Mesothelial cell of epicardium (in vitro differentiated cells): ENCODE measurements at regions not wholly inside any gene's neighbourhood (a gene's known extent, or its start where the extent isn't known, plus 50 kb on each side); places are given as distances from the start of the nearest gene placed in this dataset.
"Not testable (repeated sequence)": the region's sequence is repeated elsewhere in the genome, so short reads cannot be mapped to it uniquely, and the experiment has no call there.

Experiments used
- DNase-seq, 2 experiments: peaks; one replicate each; pipeline ENCODE4 v3.0.0; 2021; ENCODE audit warnings: low spot score in 2 of 2; ENCODE audit not compliant: unreplicated experiment in 2 of 2
- H3K27ac Mint-ChIP-seq: 2 replicates; pipeline ENCODE4 v1.8.0; 2021; ENCODE audit warnings: mixed read lengths
- H3K27me3 Mint-ChIP-seq: 2 replicates; pipeline ENCODE4 v1.8.0; 2021; ENCODE audit warnings: low read depth, mixed read lengths
- H3K36me3 Mint-ChIP-seq: 2 replicates; pipeline ENCODE4 v1.8.0; 2021; ENCODE audit warnings: mixed read lengths
- H3K4me1 Mint-ChIP-seq: 2 replicates; pipeline ENCODE4 v1.8.0; 2021; ENCODE audit warnings: mixed read lengths
- H3K4me3 Mint-ChIP-seq: 2 replicates; pipeline ENCODE4 v1.8.0; 2021; ENCODE audit warnings: mild to moderate bottlenecking, moderate library complexity, mixed read lengths
- H3K9me3 Mint-ChIP-seq: 2 replicates; pipeline ENCODE4 v1.8.0; 2021; ENCODE audit warnings: mixed read lengths
- CTCF ChIP-seq: fragments of 200-600 bp; sonication (generic); IDR thresholded peaks from one replicate; pipeline ENCODE4 v1.5.0; 2021; ENCODE audit warnings: antibody characterized with exemption; ENCODE audit not compliant: unreplicated experiment

DNA sequence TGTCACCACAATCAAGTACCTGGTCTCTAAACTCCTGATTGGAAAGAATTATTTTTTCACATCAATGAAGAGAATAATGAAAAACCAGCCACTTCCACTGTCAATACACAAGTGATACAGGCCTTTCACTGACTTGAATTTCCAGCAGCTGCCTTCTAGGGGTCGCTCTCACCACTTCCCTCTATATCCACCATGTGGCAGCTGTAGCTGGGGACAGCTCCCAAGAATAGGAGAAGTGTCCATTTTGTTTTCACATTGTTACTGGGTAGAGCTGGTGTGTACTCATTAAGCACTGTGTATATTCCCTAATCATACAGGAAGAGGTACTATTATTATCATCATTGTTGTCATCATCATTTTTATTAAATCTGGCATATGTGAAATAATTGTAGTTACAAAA is 438.4 kb upstream of the SPTLC3 start:
- H3K27ac Mint-ChIP-seq, result no peak overlapping the region
- H3K27me3 Mint-ChIP-seq, result peaks cover 2% of the 10 kb centered on the region
- no peaks in the 10 kb centered on the region for H3K36me3 Mint-ChIP-seq
- H3K4me3 Mint-ChIP-seq, result no peak overlapping the region
- no peaks in the 10 kb centered on the region for H3K9me3 Mint-ChIP-seq
- no peak for TF ChIP-seq CTCF
- no peak for DNase-seq
- peaks cover 21% of the 10 kb centered on the region for H3K4me1 Mint-ChIP-seq

DNA sequence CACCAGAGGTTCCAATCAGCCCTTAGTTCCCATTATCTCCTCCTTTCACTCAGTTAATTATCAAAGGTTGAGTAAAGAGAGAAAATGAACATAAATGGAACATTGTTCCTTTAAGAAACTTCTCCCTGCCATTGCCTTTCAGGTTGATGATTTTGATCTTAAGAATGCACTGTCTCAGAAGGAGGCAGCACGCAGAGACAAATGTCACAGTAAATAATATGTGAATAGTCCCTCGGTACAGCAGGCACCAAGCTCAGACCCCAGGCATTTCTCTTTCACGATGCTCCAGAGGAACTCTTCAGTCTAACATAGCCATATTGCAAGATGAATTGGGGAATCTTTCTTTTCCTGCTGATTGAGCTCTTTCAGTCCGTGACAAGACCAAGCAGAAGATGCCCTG is 435.3 kb upstream of the SPTLC3 start:
- H3K27me3 Mint-ChIP-seq, result peaks cover 1% of the 10 kb centered on the region
- H3K4me1 Mint-ChIP-seq, result peaks cover 21% of the 10 kb centered on the region
- no peak for DNase-seq
- H3K27ac Mint-ChIP-seq, result no peak overlapping the region
- TF ChIP-seq CTCF, result no peak
- no peaks in the 10 kb centered on the region for H3K9me3 Mint-ChIP-seq
- no peak overlapping the region for H3K4me3 Mint-ChIP-seq
- no peaks in the 10 kb centered on the region for H3K36me3 Mint-ChIP-seq

- Mint-ChIP-seq H3K4me3 (no peak overlapping the region), H3K36me3 (no peaks in the 10 kb centered on the region), H3K4me1 (peaks cover 16% of the 10 kb centered on the region), H3K9me3 (no peaks in the 10 kb centered on the region), H3K27ac (no peak overlapping the region), H3K27me3 (peaks cover 1% of the 10 kb centered on the region)
- no peak for TF ChIP-seq CTCF
- no peak for DNase-seq
Measured at GRCh38 chr20:12575352-12576095, 433.2 kb upstream of the SPTLC3 start.

DNA sequence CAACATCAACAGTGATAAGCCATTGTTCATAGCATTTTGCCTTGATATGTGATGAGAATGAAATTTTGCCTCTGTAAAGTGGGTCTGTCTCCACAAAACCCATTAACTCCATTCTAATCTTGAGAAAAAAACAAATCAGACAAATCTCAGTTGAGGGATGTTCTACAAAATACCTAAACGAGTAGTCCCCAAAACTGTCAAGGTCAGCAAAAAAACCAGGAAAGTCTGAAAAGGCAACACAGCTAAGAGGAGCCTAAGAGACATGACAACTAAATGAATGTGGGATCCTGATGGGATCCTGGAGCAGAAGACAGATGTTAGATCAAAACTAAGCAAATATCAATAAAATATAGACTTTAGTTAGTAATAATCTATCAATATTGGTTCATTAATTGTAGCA is 431.6 kb upstream of the SPTLC3 start:
- Mint-ChIP-seq H3K27ac (no peak overlapping the region), H3K27me3 (peaks cover 1% of the 10 kb centered on the region), H3K4me1 (peaks cover 21% of the 10 kb centered on the region), H3K4me3 (no peak overlapping the region), H3K9me3 (no peaks in the 10 kb centered on the region), H3K36me3 (no peaks in the 10 kb centered on the region)
- TF ChIP-seq CTCF, result no peak
- no peak for DNase-seq

DNA sequence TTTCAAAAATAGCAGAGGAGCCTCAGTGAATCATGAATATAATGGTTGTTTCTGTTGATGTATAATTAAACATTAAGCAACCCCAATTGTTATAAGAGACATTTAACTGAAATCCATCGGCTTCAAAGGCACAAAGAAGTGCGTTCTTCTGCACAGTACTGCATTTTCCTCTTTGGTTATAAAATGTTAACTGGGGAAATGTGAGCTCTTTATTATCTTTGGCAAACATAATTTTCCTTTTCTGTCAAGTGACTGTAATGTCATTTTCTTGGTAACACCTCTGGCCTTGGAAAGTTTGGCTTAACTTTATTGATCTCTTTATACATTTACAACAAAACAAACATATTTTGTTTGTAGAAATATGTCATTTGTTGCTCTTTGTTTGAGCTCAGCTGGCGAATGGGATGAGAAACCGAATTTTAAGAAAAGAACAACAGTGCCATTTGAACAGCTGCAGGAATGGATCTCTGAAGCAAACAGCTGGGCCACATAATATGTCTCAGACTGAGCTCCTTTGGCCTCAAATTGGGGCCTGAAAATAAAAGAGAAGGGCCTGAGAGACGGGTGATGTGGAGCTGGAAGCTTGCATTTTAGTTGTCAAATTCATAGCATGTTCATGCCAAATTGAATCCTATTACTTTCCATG is 427.0 kb upstream of the SPTLC3 start:
- peaks cover 1% of the 10 kb centered on the region for H3K27me3 Mint-ChIP-seq
- H3K9me3 Mint-ChIP-seq, result peaks cover 9% of the 10 kb centered on the region
- no peak overlapping the region for H3K27ac Mint-ChIP-seq
- H3K36me3 Mint-ChIP-seq, result no peaks in the 10 kb centered on the region
- H3K4me3 Mint-ChIP-seq, result no peak overlapping the region
- TF ChIP-seq CTCF, result no peak
- H3K4me1 Mint-ChIP-seq, result peaks cover 5% of the 10 kb centered on the region
- no peak for DNase-seq

GRCh38 chr20:12582710-12583109 is 426.1 kb upstream of the SPTLC3 start:
- H3K4me3 Mint-ChIP-seq, H3K27ac Mint-ChIP-seq, H3K27me3 Mint-ChIP-seq, H3K36me3 Mint-ChIP-seq, DNase-seq, H3K4me1 Mint-ChIP-seq, H3K9me3 Mint-ChIP-seq: not testable (repeated sequence)
